HFF-Myc (cell line): ENCODE measurements at regions not wholly inside any gene's neighbourhood (a gene's known extent, or its start where the extent isn't known, plus 50 kb on each side); places are given as distances from the start of the nearest gene placed in this dataset.

Experiments used
- DNase-seq: peaks from one replicate; pipeline ENCODE4 v3.0.0-alpha.2; 2011; ENCODE audit warnings: low read depth; ENCODE audit errors: extremely low read depth
- H3K4me3 ChIP-seq: replicated peaks from 2 replicates; pipeline ENCODE4 v1.5.1; 2011; ENCODE audit warnings: low read depth, mild to moderate bottlenecking, control low read depth, low read length
- TF ChIP-seq, protein P1 (sequence below): IDR thresholded peaks from 2 replicates; pipeline ENCODE4 v1.5.1; 2012; ENCODE audit warnings: mild to moderate bottlenecking, low read depth, low read length, control low read depth; ENCODE audit errors: missing control alignments

DNA sequence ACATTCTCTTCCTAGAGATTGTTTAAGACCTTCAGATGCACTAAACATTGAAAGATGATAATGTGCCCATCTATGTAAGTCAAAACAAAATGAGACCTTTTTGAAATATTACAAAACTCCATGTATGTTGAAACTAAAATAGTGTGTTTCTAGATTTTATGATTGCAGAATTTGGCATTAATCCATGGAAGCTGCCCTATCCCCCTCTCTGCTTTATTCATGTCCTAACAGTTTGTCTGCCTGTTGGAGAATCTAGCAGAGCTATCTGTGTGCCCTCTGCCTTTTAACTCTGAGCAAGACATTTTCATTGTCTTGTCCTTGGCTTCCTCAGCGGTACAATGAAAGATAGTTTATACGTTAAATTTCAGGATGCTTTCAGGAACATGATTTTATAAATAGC lies 105.5 kb downstream of the FAT3 start:
- H3K4me3 ChIP-seq = no peak overlapping the region
- no peak for DNase-seq
- TF ChIP-seq, protein P1, sequence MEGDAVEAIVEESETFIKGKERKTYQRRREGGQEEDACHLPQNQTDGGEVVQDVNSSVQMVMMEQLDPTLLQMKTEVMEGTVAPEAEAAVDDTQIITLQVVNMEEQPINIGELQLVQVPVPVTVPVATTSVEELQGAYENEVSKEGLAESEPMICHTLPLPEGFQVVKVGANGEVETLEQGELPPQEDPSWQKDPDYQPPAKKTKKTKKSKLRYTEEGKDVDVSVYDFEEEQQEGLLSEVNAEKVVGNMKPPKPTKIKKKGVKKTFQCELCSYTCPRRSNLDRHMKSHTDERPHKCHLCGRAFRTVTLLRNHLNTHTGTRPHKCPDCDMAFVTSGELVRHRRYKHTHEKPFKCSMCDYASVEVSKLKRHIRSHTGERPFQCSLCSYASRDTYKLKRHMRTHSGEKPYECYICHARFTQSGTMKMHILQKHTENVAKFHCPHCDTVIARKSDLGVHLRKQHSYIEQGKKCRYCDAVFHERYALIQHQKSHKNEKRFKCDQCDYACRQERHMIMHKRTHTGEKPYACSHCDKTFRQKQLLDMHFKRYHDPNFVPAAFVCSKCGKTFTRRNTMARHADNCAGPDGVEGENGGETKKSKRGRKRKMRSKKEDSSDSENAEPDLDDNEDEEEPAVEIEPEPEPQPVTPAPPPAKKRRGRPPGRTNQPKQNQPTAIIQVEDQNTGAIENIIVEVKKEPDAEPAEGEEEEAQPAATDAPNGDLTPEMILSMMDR = no peak

DNA sequence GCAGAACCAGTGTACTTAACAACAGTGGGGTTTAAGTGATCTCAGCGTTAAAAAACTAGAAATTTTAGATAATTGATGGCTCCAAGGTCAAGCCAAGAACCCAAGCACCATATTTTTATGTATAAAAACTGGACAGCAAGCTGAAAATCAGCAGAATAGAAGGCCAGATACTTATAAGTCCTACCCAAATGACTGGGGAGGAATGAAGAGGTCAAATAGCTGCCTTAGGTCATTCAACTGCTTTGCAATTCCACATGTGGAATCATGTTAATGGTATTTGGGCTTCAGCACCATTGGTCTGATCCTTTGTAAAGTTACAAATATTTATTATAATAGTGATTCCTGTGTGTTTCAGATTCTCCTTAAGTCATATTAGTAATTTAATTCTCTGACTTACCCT lies 108.4 kb downstream of the FAT3 start:
- H3K4me3 ChIP-seq = no peak overlapping the region
- no peak for DNase-seq
- TF ChIP-seq, protein P1 = no peak

DNA sequence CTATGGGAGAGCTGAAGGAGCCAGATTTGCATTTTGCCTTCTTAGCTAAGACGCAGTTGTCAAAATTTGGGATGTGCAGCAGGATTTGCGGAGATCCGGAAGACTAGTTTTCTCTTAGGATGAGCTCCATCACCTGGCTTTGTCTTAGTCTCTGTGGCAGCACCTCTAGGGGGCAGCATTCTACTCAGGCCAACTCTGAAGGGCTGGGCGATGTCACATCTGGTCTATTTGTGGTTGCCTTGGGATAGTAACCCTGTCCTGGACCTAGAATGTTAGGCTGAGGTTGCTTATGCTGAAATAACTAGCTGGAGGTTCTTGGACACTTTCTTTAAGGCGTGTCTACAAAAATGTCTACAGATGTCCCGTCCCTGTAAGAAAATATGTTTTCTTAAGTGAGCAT lies 116.2 kb downstream of the FAT3 start:
- peak; percentile 11 for DNase-seq
- no peak overlapping the region for H3K4me3 ChIP-seq
- TF ChIP-seq, protein P1 = peak; percentile 65

DNA sequence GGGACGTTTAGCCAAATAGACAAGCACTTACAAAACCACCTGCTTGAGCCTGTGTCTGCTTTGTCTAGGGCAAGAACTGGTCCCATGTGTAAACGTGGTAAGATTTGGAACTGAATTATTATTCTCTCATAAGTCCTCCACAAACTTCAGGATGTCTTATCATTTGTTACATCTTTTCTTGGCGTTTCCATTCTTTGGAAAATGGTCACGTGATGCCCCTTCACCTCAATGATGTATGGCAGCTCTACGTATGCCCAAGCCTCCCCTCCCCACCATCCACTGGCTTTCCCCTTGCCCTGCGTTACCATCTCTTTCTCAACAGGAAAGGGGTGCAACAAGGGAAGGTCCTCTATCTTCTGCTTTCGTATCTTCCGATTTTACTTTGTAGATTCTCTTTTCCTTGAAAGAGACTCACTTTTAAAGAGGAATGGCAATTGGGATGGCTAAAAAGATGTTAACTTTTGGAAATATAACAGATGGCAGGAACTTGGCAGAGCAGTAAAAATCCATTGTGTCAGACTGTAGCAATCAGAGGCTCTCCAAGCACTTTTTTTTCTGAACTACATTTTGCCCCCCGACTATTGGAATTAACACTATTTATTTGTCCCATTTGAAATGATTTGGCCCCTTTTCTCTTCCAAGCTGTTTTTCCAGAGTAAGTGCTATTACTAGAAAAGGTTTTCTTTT lies 117.6 kb downstream of the FAT3 start:
- TF ChIP-seq, protein P1 = no peak
- no peak overlapping the region for H3K4me3 ChIP-seq
- DNase-seq = no peak

DNA sequence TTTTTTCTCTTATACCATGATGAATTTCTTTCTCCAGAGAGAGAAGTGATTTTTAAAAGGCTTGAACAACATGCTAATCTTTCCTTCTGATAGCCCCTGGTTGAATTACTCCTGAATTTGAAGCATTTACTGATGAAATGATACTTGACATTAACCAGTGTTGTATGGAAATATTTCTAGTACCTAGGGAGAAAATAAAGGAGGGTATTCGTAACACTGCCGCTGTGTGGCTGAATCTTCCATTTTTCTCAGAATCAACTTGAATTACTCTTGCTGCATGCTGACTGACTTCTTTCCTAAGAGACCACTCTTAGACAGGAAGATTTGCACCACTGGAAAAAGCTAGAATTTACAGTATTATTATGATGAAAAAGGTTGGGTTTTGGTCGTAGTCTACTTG lies 118.3 kb downstream of the FAT3 start:
- no peak for DNase-seq
- TF ChIP-seq, protein P1 = no peak
- H3K4me3 ChIP-seq = no peak overlapping the region

DNA sequence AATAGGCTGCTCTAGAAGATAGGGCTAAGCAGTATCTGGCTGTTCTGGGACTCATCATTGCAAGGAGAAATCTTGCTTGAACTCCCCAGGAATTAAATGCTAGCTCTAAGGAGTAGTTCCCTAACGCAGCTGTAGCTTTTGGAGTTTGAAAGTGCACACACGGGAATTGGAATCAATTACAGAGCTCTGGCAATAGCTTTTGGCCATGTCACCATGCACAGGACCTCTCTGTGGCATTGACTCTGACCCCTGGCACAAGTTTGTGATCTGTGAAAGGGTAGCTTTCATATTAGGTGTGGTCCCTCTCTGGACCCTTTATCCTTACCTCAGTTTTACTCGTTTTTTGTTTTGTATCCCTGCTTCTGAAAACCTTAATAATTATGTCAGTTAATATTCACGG lies 121.6 kb downstream of the FAT3 start:
- no peak for DNase-seq
- TF ChIP-seq, protein P1 = no peak
- H3K4me3 ChIP-seq = no peak overlapping the region

DNA sequence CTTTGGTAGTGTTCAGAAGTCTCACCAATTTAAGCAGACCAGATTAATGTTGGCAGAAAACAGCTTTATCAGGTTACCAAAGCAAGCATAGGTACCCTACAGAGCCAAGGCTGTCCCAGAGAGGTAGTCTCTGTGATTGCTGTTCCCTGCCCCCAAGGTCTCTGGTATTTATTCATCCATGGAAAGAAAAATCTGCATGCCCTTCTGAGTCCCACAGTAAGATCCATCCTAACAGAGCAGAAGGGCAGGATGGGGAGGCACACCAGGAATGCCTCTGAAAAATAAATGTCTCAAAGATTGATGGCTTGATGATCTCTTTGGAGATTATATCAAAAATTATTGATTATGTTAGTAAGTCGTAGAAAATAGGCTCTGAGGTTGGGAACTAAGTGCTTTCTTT lies 122.8 kb downstream of the FAT3 start:
- DNase-seq = no peak
- TF ChIP-seq, protein P1 = no peak

More for the DNA sequence above, 122.8 kb downstream of the FAT3 start:
- no peak overlapping the region for H3K4me3 ChIP-seq
